NCI-H2081 (cell line): ENCODE measurements at regions not wholly inside any gene's neighbourhood (a gene's known extent, or its start where the extent isn't known, plus 50 kb on each side); places are given as distances from the start of the nearest gene placed in this dataset.

ENCODE experiments used
- DNase-seq, 2 experiments: peaks; one replicate each; lab custom pipeline; 2025; lab: John Stamatoyannopoulos, UW

DNA sequence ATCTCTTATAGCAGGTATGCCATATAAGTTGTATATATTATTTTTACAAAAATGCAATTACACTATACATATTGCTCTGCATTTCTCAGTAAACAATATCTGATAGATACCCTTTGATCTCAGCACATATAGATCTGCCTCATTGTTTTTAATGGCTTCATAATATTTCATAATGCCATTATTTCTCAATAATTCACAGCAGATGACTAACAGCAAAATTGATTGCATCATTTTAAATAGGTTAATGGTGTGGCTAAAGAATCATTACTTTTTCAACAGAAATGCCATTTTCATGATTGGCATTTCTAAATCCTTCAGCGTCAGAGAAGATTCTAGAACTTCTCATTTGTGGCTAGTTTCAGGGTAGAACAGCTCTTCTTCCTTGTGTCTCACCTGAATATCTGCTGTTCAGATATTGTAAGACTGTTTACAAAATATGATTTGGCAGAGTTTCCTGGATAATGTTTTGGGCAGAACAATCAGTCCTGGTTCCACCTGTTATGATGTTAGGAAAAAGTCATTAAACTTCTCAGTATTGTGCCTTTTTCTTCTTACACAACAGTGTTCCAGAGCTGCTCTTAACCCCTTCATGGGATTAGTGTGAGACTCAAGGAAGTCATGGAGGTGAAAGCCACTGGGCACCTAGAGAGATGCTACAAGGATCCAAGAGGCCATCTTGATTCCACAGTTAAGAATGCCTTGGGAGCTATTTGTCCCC lies 397.6 kb upstream of the THBS1 start:
- no peak for DNase-seq

DNA sequence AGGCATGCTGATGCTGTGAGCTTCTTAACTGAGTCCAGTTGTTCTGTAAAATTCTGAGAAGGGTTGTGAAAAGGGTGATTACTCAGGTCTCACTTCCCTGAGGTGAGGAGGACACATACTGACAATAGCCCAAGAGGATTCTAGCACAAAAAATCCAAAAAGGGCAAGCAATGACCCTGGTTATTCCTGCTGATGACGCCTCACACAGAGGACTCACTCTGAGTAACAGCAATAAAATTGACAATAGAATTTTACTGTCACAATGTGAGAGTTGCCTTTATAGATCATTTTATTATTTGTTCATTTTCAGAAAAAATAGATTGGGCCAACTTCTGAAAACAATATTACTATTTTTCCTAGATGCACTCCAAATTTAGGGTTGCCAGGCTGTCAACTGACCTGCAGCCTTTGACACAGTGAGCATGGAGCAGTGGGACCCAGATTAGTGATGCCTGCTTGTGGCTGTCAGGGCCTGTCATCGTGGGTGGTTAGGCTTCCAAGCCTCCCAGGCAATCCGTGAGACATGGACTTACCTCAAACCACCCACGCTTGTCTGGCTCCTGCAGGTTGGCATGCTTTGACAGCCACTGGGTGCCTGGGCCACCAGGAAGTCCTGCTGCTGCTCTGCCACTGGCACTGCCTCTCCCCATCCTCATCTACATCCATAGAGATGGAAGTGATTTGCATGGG lies 396.0 kb upstream of the THBS1 start:
- no peak for DNase-seq

DNA sequence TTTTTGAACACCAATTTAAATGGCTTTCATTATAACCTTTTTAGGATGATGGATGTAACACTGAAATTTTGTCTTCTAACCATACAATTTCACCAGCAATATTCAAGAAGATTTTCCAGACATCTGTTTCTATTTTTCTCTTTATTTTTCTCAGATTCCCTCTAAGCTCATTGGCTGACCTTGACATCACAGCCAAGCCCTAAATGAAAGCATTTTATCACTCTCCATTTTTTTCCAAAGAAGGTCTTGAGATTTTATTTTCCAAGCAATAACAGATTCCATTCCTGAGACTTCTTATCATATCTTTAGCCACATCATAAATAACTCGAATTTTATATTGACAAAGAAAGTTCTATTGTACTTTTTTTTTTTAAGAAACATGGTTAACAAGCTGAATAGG lies 392.6 kb upstream of the THBS1 start:
- DNase-seq = no peak

- DNase-seq = no peak
Measured at GRCh38 chr15:39188930-39189329, 391.9 kb upstream of the THBS1 start.

DNA sequence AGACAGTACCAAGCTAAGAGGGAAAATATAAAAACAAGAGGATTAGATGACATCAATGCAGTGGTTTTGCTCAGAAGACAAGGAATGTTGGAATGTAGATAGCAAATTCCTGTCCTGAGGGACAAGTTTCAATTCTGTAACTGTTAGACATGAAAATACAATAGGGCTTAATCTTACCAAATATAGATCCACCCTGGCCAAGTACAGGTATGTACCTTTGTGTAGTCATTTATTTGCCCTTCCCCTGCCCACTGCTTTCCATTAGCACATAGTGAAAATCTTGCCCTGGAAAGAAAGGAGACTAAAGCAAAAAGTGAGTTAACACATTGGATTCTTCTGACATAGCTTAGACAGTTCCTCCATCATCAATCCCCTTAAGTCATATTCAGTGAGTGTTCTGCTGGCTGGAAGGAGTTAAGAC lies 389.0 kb upstream of the THBS1 start:
- DNase-seq = no peak

- DNase-seq = no peak
Measured at GRCh38 chr15:39192351-39192750, 388.5 kb upstream of the THBS1 start.

GRCh38 chr15:39192979-39193560 lies 387.8 kb upstream of the THBS1 start:
- DNase-seq = no peak

DNA sequence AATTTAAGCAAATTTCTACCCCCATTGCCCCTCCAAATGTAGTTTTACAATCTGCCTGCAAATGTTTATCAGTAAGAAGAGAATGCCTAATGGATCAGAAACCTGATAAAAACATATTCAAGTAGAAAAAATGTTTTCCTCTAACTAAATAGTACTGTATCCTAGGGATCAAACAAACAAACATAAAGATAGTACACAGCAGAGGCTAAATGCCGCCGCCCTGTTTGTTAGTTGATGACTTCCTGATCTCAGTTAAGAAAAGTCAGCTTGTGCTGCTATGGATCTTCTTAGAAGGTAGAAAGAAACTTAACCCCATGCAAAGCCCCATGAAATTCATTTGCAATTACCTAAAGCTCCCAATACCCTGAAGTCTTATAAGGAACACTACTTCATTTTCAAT lies 387.3 kb upstream of the THBS1 start:
- no peak for DNase-seq

- no peak for DNase-seq
Measured at GRCh38 chr15:39194106-39194830, 386.6 kb upstream of the THBS1 start.

- DNase-seq = no peak
Measured at GRCh38 chr15:39195961-39196486, 384.9 kb upstream of the THBS1 start.

GRCh38 chr15:39198044-39199000 lies 382.6 kb upstream of the THBS1 start:
- DNase-seq = no peak

GRCh38 chr15:39199076-39199475 lies 381.8 kb upstream of the THBS1 start:
- DNase-seq = no peak

GRCh38 chr15:39200586-39200985 lies 380.3 kb upstream of the THBS1 start:
- DNase-seq = no peak

DNA sequence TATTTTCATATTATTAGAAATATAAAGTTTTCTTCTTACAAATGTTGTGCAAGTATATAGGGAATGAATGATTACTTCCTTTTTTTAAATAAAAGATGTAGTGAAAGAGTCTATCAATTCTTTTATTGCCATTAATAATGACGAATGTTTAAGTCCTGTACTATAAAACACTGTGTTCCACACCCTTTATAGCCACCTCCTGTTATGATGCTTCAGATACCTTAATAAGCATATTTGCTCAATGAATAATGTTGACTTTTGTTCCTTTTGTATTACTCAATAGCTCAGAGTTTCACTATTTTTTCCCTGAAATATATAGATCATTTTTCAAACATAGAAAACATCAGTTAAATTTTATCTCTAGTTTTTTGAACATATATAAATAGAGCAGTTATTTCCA lies 378.2 kb upstream of the THBS1 start:
- DNase-seq = no peak

- no peak for DNase-seq
Measured at GRCh38 chr15:39204031-39204430, 376.8 kb upstream of the THBS1 start.

DNA sequence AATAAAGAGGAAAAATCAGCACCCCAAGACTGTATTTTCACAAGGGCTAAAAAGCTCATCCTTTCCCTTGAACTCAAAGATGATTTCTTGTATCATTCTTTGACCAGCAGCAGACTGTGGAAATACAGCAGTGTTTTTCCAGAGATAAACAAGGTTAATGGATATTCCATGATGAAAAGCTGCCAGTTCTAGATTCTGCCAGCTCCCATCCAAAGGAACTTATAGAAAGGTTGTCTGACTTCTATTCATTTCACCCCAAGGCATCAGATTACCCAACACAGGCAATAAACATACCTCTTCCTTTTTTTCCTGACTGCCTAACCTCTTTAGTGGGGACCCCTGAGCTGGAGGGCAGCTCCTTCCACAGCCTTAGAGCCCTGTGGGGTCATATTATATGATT lies 375.8 kb upstream of the THBS1 start:
- no peak for DNase-seq

GRCh38 chr15:39205506-39206371 lies 375.1 kb upstream of the THBS1 start:
- DNase-seq = no peak

DNA sequence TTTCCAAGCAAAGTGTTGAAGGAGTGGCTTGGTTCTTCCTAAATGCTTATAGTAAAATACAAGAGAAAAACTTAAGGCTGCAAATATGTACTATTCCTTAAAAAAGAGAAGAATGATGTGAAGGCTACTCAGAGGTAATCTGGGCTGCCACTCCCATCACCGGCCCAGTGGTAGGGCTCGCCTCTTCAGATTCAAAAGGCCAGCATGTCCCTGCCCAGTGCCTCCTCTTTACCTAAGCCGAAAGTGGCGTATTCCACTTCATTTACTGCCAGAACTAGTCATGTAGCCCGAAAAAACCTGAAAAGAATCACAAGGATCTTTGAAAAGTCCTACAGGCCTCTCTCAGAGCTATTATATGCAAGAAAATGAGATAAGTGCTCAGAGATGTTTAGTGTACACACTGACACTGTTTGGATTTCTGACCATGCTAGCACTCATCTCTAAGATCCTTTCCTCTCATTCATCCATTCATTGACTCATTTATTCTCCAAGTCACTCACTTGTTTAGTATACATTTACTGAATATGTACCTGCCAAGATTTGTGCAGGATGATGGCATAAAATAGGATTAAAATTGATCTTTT lies 373.3 kb upstream of the THBS1 start:
- no peak for DNase-seq

DNA sequence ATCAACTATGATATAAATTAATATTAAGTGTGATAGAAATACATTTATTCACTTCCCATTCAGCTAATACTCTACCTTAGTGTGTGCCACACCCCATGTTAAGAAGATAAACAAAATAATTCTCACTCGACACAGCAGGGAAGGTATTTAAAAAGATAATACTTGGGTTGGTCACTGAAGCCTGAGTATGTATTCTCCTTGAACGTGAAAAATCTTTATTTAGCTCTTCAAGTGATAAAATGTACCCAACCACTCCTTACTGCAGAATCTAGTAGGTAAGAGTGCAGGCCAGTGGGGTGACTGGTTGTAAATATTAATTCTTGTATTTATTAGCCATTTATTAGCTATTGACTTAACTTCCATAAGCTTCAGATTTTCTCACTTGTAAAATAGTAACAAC lies 372.7 kb upstream of the THBS1 start:
- DNase-seq = no peak
